ENCODE measurements at regions not wholly inside any gene's neighbourhood (a gene's known extent, or its start where the extent isn't known, plus 50 kb on each side); places are given as distances from the start of the nearest gene placed in this dataset.
"Not testable (repeated sequence)": the region's sequence is repeated elsewhere in the genome, so short reads cannot be mapped to it uniquely, and the experiment has no call there.

- in situ Hi-C loops (cut with MboI; ENCODE audit: low sequenced_read_pairs) = loop anchor here (25.0 kb wide), 1 partner anchor 349 kb away; the partner anchor contains the start of gene RNF183
These were observed 197.5 kb downstream of the RGS3 start for GRCh38 chr9:113661074-113661473.

- in situ Hi-C loops (cut with MboI; ENCODE audit: low sequenced_read_pairs) = loop anchor here (25.0 kb wide), 1 partner anchor 352 kb away; the partner anchor contains the start of gene RNF183
These were observed 200.8 kb downstream of the RGS3 start for GRCh38 chr9:113664181-113664875.

- in situ Hi-C loops (cut with MboI; ENCODE audit: low sequenced_read_pairs) = loop anchor here (25.0 kb wide), 1 partner anchor 353 kb away; the partner anchor contains the start of gene RNF183
These were observed 201.5 kb downstream of the RGS3 start for GRCh38 chr9:113665064-113665463.

GRCh38 chr9:113665756-113666155 lies 202.2 kb downstream of the RGS3 start:
- in situ Hi-C loops (cut with MboI; ENCODE audit: low sequenced_read_pairs) = loop anchor here (25.0 kb wide), 1 partner anchor 353 kb away; the partner anchor contains the start of gene RNF183

GRCh38 chr9:113668061-113668460 lies 204.5 kb downstream of the RGS3 start:
- in situ Hi-C loops (cut with MboI; ENCODE audit: low sequenced_read_pairs) = loop anchor here (25.0 kb wide), 1 partner anchor 356 kb away; the partner anchor contains the start of gene RNF183

GRCh38 chr9:113669522-113670115 lies 206.1 kb downstream of the RGS3 start:
- in situ Hi-C loops (cut with MboI; ENCODE audit: low sequenced_read_pairs) = loop anchor here (25.0 kb wide), 1 partner anchor 357 kb away; the partner anchor contains the start of gene RNF183

GRCh38 chr9:113673726-113674125 lies 202.4 kb upstream of the ZNF618 start:
- in situ Hi-C loops (cut with MboI; ENCODE audit: low sequenced_read_pairs) = loop anchor here (25.0 kb wide), 1 partner anchor 361 kb away; the partner anchor contains the start of gene RNF183

- in situ Hi-C loops (cut with MboI; ENCODE audit: low sequenced_read_pairs) = loop anchor here (25.0 kb wide), 1 partner anchor 362 kb away; the partner anchor contains the start of gene RNF183
These were observed 201.7 kb upstream of the ZNF618 start for GRCh38 chr9:113674436-113674835.

- in situ Hi-C loops (cut with MboI; ENCODE audit: low sequenced_read_pairs) = no loop called here
These were observed 200.6 kb upstream of the ZNF618 start for GRCh38 chr9:113675475-113675941.

GRCh38 chr9:113677057-113677456 lies 199.1 kb upstream of the ZNF618 start:
- in situ Hi-C loops (cut with MboI; ENCODE audit: low sequenced_read_pairs) = no loop called here

GRCh38 chr9:113677569-113677968 lies 198.5 kb upstream of the ZNF618 start:
- in situ Hi-C loops (cut with MboI; ENCODE audit: low sequenced_read_pairs) = no loop called here

GRCh38 chr9:113678119-113678858 lies 197.8 kb upstream of the ZNF618 start:
- in situ Hi-C loops (cut with MboI; ENCODE audit: low sequenced_read_pairs) = no loop called here

- in situ Hi-C loops (cut with MboI; ENCODE audit: low sequenced_read_pairs) = no loop called here
These were observed 197.3 kb upstream of the ZNF618 start for GRCh38 chr9:113678859-113679256.

GRCh38 chr9:113682297-113682771 lies 193.8 kb upstream of the ZNF618 start:
- in situ Hi-C loops (cut with MboI; ENCODE audit: low sequenced_read_pairs) = no loop called here

GRCh38 chr9:113685636-113686035 lies 190.5 kb upstream of the ZNF618 start:
- in situ Hi-C loops (cut with MboI; ENCODE audit: low sequenced_read_pairs) = not testable (repeated sequence)

GRCh38 chr9:113687107-113687679 lies 188.9 kb upstream of the ZNF618 start:
- in situ Hi-C loops (cut with MboI; ENCODE audit: low sequenced_read_pairs) = no loop called here

- in situ Hi-C loops (cut with MboI; ENCODE audit: low sequenced_read_pairs) = no loop called here
These were observed 188.3 kb upstream of the ZNF618 start for GRCh38 chr9:113687680-113688371.

GRCh38 chr9:113690055-113690740 lies 185.9 kb upstream of the ZNF618 start:
- in situ Hi-C loops (cut with MboI; ENCODE audit: low sequenced_read_pairs) = no loop called here

GRCh38 chr9:113692256-113692655 lies 183.9 kb upstream of the ZNF618 start:
- in situ Hi-C loops (cut with MboI; ENCODE audit: low sequenced_read_pairs) = no loop called here
